ENCODE measurements at regions not wholly inside any gene's neighbourhood (a gene's known extent, or its start where the extent isn't known, plus 50 kb on each side); places are given as distances from the start of the nearest gene placed in this dataset.
"Not testable (repeated sequence)": the region's sequence is repeated elsewhere in the genome, so short reads cannot be mapped to it uniquely, and the experiment has no call there.

DNA sequence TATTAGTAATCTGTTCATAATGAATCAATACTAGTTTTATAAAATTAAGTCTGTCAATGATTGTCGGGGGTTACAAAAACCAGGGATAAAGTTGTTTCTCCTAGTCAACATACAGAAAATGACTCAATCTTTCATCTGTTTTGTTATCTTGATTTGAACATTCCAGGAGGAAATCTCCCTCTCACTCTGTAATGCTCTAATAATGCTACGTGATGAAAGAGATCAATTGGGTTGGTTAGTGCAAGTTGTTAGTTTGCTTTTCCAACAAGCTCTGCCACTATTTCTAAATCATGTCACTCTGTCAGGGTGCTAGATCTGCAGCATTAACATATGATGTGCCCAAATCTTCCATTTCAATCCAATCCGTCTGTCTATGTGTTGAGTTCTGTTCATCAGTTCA is 379.5 kb upstream of the GJE1 start:
- Histone ChIP-seq H3K79me2 (ENCODE audit: insufficient read depth, low read length) (no peaks in the 10 kb centered on the region), H3K27me3 (ENCODE audit: insufficient read depth, low read length) (no peaks in the 10 kb centered on the region), H3K36me3 (ENCODE audit: insufficient read depth, low read length) (no peaks in the 10 kb centered on the region), H3K9me3 (ENCODE audit: low read depth, low read length) (no peaks in the 10 kb centered on the region), H3K4me2 (ENCODE audit: insufficient read depth, low read length) (no peak overlapping the region), H3K27ac (ENCODE audit: low read depth, low read length) (no peak overlapping the region), H4K20me1 (ENCODE audit: insufficient read depth, low read length) (no peaks in the 10 kb centered on the region), H3K4me1 (ENCODE audit: insufficient read depth, low read length) (no peaks in the 10 kb centered on the region), H3K4me3 (ENCODE audit: insufficient read depth, low read length) (no peak overlapping the region), H2AFZ (ENCODE audit: low read length) (no peak overlapping the region)
- DNase-seq (ENCODE audit: insufficient read length, low spot score, missing footprints) = no peak
- TF ChIP-seq, protein P1, sequence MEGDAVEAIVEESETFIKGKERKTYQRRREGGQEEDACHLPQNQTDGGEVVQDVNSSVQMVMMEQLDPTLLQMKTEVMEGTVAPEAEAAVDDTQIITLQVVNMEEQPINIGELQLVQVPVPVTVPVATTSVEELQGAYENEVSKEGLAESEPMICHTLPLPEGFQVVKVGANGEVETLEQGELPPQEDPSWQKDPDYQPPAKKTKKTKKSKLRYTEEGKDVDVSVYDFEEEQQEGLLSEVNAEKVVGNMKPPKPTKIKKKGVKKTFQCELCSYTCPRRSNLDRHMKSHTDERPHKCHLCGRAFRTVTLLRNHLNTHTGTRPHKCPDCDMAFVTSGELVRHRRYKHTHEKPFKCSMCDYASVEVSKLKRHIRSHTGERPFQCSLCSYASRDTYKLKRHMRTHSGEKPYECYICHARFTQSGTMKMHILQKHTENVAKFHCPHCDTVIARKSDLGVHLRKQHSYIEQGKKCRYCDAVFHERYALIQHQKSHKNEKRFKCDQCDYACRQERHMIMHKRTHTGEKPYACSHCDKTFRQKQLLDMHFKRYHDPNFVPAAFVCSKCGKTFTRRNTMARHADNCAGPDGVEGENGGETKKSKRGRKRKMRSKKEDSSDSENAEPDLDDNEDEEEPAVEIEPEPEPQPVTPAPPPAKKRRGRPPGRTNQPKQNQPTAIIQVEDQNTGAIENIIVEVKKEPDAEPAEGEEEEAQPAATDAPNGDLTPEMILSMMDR (IDR thresholded peaks at IDR 0.05; ENCODE audit: extremely low read depth, low read depth, low read length) = no peak

GRCh38 chr6:141752677-141753076 is 380.0 kb upstream of the GJE1 start:
- no peaks in the 10 kb centered on the region for H4K20me1 ChIP-seq (ENCODE audit: insufficient read depth, low read length)
- no peak for DNase-seq (ENCODE audit: insufficient read length, low spot score, missing footprints)
- no peak overlapping the region for H3K4me3 ChIP-seq (ENCODE audit: insufficient read depth, low read length)
- no peaks in the 10 kb centered on the region for H3K9me3 ChIP-seq (ENCODE audit: low read depth, low read length)
- H3K27me3 ChIP-seq (ENCODE audit: insufficient read depth, low read length) = no peaks in the 10 kb centered on the region
- H2AFZ ChIP-seq (ENCODE audit: low read length) = no peak overlapping the region
- H3K4me1 ChIP-seq (ENCODE audit: insufficient read depth, low read length) = no peaks in the 10 kb centered on the region
- no peaks in the 10 kb centered on the region for H3K79me2 ChIP-seq (ENCODE audit: insufficient read depth, low read length)
- TF ChIP-seq, protein P1 (IDR thresholded peaks at IDR 0.05; ENCODE audit: extremely low read depth, low read depth, low read length) = no peak
- H3K36me3 ChIP-seq (ENCODE audit: insufficient read depth, low read length) = no peaks in the 10 kb centered on the region
- no peak overlapping the region for H3K4me2 ChIP-seq (ENCODE audit: insufficient read depth, low read length)
- no peak overlapping the region for H3K27ac ChIP-seq (ENCODE audit: low read depth, low read length)

DNA sequence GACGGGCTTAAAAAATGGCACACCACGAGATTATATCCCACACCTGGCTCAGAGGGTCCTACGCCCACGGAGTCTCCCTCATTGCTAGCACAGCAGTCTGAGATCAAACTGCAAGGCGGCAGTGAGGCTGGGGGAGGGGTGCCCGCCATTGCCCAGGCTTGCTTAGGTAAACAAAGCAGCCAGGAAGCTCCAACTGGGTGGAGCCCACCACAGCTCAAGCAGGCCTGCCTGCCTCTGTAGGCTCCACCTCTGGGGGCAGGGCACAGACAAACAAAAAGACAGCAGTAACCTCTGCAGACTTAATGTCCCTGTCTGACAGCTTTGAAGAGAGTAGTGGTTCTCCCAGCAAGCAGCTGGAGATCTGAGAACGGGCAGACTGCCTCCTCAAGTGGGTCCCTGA is 386.4 kb upstream of the GJE1 start:
- H3K79me2 ChIP-seq (ENCODE audit: insufficient read depth, low read length); H3K27ac ChIP-seq (ENCODE audit: low read depth, low read length); DNase-seq (ENCODE audit: insufficient read length, low spot score, missing footprints); H4K20me1 ChIP-seq (ENCODE audit: insufficient read depth, low read length); H3K9me3 ChIP-seq (ENCODE audit: low read depth, low read length); H2AFZ ChIP-seq (ENCODE audit: low read length); H3K36me3 ChIP-seq (ENCODE audit: insufficient read depth, low read length); H3K4me1 ChIP-seq (ENCODE audit: insufficient read depth, low read length); H3K4me3 ChIP-seq (ENCODE audit: insufficient read depth, low read length); H3K4me2 ChIP-seq (ENCODE audit: insufficient read depth, low read length); H3K27me3 ChIP-seq (ENCODE audit: insufficient read depth, low read length): not testable (repeated sequence)

GRCh38 chr6:141744971-141745370 is 387.8 kb upstream of the GJE1 start:
- Histone ChIP-seq H4K20me1 (ENCODE audit: insufficient read depth, low read length) (no peaks in the 10 kb centered on the region), H3K4me3 (ENCODE audit: insufficient read depth, low read length) (no peak overlapping the region), H3K27me3 (ENCODE audit: insufficient read depth, low read length) (no peaks in the 10 kb centered on the region), H3K4me2 (ENCODE audit: insufficient read depth, low read length) (no peak overlapping the region), H3K79me2 (ENCODE audit: insufficient read depth, low read length) (no peaks in the 10 kb centered on the region), H3K27ac (ENCODE audit: low read depth, low read length) (no peak overlapping the region), H2AFZ (ENCODE audit: low read length) (no peak overlapping the region), H3K36me3 (ENCODE audit: insufficient read depth, low read length) (no peaks in the 10 kb centered on the region), H3K4me1 (ENCODE audit: insufficient read depth, low read length) (no peaks in the 10 kb centered on the region), H3K9me3 (ENCODE audit: low read depth, low read length) (no peaks in the 10 kb centered on the region)
- TF ChIP-seq, protein P1 (IDR thresholded peaks at IDR 0.05; ENCODE audit: extremely low read depth, low read depth, low read length) = no peak
- peak; percentile 83 for DNase-seq (ENCODE audit: insufficient read length, low spot score, missing footprints)
